ENCODE measurements at regions not wholly inside any gene's neighbourhood (a gene's known extent, or its start where the extent isn't known, plus 50 kb on each side); places are given as distances from the start of the nearest gene placed in this dataset.

DNA sequence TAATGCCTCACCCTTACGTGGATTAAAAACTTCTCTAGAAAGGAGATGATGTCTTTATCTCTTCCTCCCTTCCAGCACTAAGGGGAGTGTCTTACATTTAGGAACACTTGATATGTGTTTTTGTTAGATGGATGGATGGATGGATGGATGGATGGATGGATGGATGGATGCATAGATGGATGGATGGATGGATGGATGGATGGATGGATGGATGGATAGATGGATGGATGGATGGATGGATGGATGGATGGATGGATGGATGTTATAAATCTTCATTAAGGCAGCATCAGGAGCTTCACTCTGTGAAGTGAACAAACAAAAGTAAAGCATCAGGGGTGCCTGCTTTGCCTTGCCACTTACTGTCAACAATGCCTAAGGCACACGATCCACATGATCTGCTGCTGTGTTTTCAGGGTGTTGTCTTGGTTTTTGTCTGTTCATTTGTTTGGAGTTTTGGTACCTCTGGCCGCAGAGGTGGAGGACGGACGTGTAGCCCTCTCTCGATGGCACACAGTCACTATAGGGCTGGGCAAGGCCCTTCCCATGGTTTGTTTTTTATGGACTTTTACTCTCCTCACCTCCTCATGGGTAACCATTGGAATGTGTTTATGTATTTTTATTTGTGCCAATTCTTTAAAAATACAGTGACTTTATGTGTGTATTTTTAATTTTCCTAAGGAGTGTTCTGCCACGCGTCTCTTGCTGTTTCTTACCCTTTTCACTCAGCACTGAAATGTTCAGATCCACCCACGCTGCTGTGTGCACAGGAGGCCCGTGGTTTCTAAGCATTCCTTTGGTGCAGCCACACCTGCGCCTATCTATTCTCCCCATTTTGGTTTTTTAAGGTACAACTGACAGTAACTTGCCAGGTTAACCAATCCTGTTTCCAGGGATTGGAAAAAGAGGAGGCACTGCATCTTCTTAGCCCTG is 91.8 kb upstream of the ENPP6 start:
- DNase-seq: no peak

- DNase-seq: no peak
Observed at GRCh38 chr4:184306949-184307348, 89.3 kb upstream of the ENPP6 start.

DNA sequence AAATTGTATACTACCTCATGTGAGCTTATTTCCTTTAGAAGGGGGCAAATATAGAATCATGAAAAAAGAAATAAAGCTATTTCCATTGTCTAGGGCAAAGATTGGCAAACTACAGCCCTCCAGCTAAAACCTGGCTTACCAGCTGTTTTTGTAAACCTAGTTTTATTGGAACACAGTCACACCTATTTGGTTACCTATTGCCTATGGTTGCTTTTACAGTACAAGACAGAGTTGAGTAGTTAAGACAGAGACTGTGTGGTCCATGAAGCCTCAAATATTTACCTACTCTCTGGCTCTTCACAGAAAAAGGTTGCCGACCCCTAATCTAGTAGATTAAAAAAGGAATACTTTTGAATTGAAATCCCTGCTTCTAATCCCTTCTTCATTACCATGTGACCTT is 88.8 kb upstream of the ENPP6 start:
- DNase-seq: no peak

- no peak for DNase-seq
Observed at GRCh38 chr4:184300816-184301215, 83.1 kb upstream of the ENPP6 start.

DNA sequence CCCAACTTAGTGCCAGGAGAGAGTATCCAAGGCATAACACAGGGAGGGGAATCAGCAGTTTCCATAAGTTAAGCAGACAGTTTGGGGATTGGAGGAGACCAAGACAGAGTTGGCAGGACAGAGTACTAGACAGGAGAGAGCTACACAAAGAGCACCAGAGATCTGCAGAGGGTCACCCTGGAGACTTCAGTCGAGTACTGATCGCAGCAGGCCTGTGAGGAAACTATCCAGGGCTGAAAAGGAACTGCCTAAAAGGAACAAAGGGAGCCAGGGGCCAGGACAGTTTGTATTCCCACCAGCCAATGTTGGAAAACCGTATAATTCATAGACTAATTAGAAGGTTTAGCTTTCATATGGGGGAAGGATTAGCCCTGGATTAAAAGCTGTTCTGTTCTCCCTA is 80.6 kb upstream of the ENPP6 start:
- no peak for DNase-seq

GRCh38 chr4:184295206-184295605 is 77.5 kb upstream of the ENPP6 start:
- DNase-seq: no peak

DNA sequence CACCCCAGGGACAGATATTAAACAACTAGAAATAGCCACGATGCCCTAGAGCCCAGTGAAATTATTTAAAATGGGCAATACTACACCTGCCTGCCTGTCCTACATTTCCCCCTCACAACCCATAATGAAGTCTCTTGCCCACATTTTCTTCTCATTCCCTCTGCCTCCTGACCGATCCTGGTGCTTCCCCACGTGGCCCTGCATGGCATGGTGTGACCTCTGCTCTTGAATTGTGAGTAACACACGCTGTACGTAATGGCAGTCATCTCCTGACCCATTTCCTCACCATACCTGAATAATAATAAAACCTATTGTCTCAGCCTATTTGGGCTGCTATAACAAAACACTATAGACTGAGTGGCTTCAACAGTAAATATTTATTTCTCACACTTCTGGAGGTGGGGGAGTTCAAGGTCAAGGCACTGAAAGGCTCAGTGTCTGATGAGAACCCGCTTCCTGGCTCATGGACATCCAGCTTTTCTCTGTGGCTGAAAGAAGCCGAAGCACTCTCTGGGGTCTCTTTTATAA is 77.0 kb upstream of the ENPP6 start:
- DNase-seq: no peak

GRCh38 chr4:184293552-184293951 is 75.9 kb upstream of the ENPP6 start:
- DNase-seq: no peak

GRCh38 chr4:184292877-184293276 is 75.2 kb upstream of the ENPP6 start:
- DNase-seq: no peak

DNA sequence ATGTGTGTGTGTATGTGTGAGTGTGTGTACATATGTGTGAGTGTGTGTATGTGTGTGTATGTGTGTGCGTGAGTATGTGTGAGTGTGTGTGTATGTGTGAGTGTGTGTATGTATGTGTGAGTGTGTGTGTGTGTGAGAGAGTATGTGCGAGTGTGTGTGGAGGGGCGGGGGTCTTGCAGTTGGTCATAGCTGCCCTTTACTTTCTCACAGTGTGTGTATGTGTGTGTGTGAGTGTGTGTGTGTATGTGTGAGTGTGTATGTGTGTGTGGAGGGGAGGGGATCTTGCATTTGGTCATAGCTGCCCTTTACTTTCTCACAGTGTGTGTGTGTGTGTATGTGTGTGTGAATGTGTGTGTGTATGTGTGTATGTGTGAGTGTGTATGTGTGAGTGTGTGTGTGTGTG is 74.8 kb upstream of the ENPP6 start:
- no peak for DNase-seq

DNA sequence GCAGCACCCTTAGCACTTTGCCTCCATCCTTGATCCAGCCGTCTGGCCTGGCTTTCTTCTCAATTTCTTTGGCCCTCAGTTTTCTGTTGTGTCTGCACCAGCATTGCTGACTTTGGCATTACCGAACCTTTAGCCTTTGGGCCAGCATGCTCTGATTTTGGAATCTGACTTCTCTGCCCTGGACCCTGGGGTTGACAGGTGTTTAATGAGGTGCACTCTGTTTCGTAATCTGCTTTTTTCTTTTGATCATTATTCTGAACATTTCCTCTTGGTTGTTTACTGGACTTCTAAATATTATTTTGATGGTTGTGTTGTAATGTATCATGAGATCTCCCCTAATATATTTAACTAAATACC is 71.5 kb upstream of the ENPP6 start:
- DNase-seq: no peak

DNA sequence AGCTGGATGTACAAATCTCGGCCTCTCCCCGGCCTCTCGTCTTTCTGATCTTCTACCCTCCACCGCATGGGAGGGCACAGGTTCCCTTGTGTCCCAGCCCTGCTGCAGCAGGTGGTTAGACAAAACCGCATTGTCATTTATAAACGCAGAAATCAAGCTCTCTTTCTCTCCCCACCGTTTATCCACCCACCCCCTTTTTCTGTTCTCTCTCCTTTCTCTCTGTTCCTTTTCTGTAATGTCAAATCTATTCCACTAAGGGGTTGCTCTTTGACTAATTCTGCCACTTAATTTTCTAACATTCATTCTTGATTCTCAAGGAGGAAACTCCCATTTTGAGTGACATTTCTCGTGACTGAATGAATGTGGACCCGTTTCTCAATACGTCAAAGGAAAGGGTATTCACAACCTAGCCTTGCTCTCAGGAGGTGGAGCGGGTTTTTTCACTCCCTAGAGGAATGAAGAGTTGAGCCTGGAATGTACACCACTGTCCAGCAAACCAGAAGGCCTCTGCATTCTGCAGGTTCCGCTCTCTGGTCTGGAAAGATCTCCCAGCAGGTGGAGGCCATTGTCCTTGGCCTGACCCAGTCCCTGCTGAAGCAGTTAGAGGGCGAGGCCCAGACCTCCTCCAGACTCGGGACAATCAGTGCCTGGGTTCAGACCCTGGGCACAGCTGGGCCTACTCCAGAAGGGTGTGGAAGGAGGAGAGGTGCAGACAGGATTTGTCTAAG is 70.9 kb upstream of the ENPP6 start:
- no peak for DNase-seq

DNA sequence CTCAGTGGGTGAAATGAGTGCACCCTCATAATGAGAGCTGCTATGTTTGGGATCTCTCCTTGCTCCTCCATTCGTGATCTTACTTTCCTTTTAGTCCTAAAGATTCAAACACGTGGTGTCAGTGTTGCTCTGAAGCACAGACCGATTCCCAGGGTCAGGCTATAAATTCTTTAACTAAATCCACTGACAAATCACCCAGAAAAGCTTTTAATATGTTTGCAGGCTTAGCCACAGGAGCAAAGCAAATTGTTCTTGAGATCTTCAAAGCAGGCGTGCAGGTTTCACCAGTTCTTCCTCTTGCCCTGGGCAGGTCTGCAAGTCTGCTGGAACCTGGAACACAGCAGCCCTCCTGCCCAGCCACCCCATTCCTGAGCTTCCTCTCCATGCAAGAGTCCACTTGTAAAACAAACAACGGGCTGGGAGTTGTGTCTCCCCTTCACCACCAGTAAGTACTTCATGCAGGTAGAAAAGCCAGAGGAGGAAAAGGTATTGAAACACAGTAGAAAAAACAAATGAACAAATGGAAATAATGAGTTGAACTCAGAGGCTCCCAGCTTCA is 70.1 kb upstream of the ENPP6 start:
- DNase-seq: peak; percentile 61

DNA sequence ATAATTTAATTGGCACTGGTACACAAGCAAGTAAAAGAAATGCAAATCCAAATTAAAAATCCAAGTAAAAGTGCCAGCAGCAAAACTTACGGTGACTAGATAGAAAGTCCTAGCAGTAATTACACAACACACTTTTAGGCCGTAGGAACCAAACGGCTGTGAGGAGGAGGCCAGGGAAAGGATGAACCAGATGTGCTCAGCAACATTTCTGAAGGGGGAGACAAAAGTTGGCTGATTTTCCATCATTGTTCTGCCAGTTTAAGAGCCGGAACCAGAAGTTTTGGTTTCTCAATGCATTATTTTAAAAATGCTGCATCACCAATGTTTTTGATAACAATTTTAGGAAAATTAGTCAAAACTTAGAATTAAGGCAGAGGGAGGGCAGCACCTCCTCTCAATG is 68.7 kb upstream of the ENPP6 start:
- DNase-seq: no peak

DNA sequence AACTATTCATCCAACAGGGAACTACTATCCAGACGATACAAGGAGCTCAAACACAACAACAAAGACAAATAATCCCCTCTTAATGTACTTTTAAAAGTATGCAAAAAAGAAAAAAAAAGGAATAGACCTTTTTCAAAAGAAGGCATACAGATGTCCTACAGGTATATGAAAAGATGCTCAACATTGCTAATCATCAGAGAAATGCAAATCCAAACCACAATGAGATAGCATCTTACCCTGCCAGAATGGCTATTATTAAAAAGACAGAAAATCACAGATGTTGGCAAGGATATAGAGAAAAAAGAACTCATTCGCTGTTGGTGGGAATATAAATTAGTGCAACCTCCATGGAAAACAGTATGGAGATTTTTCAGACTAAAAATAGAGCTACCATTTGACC is 67.1 kb upstream of the ENPP6 start:
- no peak for DNase-seq

DNA sequence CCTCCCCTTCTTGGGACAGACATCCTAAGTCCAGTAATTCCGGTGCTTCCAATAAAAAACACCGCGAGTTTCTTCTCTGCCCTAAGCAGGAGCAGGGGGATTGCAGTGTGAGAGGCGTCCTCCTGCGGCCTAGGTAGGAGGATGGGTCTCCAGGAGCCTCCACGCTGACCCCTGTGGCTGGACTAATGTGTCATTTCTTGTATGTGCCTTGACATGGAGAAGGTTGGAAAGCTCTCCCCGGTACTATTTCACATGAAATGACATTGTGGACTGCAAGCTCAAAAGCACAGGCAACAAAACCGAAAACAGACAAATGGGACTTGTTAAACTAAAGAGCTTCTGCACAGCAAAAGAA is 66.6 kb upstream of the ENPP6 start:
- DNase-seq: no peak

- DNase-seq: no peak
Observed at GRCh38 chr4:184283659-184284335, 66.1 kb upstream of the ENPP6 start.

- DNase-seq: no peak
Observed at GRCh38 chr4:184282895-184283654, 65.4 kb upstream of the ENPP6 start.

DNA sequence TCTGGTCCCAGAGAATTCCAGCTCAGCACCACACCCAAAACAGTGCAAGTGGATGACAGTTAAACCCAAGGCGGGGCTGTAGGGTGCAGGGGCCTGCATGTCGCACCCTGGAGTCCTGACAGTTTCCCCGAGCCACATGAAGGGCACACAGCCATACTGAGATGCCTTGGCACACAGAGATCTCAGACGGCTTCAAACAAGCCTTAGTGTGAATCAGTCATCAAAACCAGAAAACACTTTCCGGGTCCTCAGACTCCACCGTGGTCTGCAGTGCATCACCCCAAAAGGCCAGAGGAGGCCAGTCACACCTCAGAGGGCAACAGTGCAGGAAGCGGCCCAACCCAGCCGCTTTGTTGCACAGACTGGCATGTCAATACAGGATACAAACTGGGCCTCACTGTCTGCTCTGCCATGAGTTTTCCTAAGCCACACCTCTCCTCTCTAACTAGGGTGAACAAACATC is 64.6 kb upstream of the ENPP6 start:
- no peak for DNase-seq

DNA sequence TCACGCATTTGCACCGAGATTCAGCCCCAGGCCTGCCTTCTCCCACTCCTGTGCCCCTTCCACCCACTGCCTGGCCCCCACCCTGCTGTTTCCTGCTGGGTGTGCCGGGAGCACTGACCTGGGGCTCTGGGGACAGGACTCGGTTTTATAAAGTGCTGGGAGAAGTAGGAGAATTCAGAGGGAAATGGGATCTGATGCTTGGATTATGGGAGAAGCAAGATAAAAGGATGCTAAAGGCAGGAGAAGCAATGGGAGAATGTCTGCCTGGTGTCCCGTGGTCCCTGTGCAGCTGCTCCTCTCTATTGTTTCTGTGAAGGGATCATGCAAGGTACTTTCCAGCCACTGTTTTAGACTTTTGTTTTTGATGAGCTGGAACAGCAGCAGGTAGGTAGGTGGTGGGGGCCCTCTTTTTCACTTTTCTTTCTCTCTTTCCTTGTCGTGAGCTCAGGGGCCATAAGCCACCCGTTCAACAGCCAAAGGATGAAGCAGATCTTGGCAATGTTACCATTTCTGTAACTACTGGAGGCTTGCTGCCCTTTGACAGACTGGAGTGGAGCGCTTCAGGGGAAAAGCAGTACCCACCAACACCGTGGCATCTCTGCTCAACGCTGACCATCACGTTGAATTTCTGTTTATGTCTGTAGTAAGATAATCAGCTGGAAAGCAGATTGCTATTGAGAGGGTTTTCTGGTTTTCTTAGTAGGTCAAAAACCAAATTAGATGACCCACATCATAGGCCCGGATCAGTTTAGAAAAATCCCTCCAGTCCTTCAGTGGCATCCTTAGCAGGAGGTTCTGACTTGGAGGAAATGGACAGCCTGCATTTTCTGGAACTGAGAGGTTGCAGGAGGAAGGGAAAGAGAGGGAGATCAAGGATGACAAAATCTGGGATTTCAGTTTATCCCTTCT is 63.8 kb upstream of the ENPP6 start:
- no peak for DNase-seq

DNA sequence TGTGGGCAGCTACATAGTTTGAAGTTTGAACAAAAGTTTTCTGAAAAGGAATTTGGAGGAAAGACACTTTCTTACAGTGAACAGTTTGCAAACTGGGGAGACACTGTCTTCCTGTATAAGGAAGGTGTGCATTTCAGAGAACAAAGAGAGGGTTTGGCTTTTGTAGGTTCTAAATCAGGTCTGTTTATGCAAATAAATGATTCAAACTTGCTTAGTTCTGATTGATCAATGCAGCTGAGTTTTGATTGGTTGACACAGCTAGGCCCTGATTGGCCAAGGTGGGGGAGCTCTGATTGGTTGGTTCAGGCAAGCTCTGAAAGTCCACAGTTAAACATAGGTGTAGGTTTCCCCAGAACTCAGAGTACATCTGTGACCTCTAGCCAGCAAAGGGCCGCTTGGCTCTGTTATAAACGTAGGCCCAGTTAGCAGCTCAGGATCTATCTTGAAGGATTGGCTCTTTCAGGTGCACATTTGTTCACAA is 63.0 kb upstream of the ENPP6 start:
- no peak for DNase-seq
